PC-9 (cell line): ENCODE measurements at regions not wholly inside any gene's neighbourhood (a gene's known extent, or its start where the extent isn't known, plus 50 kb on each side); places are given as distances from the start of the nearest gene placed in this dataset.

Source experiments
- CTCF ChIP-seq: fragments of 200-600 bp; sonication (generic); conservative IDR thresholded peaks from 2 replicates; pipeline ENCODE4 v1.6.1; 2017; ENCODE audit warnings: mixed run types, antibody characterized with exemption, mild to moderate bottlenecking, moderate library complexity
- EZH2 ChIP-seq: fragments of 200-600 bp; sonication (generic); IDR thresholded peaks from 2 replicates; pipeline ENCODE4 v1.8.0; 2017; ENCODE audit warnings: antibody characterized with exemption, low read depth

DNA sequence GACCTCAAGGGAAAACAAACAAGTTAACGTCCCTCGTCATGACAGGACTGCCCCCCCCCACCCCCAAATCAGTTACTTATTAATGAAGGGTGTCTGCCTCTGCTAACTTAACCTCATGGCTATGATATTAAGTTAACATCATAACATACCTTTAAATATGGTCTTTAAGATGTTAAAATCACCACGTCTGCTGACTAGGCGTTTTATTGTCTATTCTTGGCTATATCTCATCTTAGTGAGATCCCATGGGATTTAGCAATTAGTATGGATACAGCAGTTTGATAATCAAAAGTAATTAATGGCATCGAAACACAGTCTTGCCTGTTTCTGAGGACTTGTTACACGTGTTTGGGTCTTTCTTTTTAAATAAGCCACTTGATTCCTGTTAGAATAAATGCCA is 186.9 kb downstream of the FOXB1 start:
- TF ChIP-seq CTCF (no peak), EZH2 (no peak)
